ENCODE measurements at regions not wholly inside any gene's neighbourhood (a gene's known extent, or its start where the extent isn't known, plus 50 kb on each side); places are given as distances from the start of the nearest gene placed in this dataset.

DNA sequence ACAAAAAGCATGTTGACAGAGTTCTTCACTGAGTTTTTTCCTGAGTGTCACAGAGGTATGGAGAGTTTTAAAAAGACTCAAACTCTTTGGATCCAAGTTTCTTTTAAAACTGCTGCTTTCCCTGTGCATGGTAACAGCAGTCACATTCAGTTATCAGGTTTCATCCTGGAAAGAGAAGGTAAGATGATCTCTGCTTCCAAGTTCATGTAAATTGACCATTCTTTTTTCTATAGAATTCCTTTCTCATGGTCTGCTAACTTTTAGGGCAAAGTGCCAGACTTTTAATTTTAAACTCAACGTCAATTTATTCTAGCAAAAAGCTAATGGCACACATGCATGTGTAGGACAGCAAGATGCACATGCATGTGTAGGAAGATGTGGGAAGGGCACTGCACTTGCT, 52.5 kb upstream of the PRLR start:
- DNase-seq = no peak
- in situ Hi-C loops (cut with HindIII; ENCODE audit: low pct_ligation_motif_present, low sequenced_read_pairs) = no loop called here
- TF ChIP-seq, protein P1, sequence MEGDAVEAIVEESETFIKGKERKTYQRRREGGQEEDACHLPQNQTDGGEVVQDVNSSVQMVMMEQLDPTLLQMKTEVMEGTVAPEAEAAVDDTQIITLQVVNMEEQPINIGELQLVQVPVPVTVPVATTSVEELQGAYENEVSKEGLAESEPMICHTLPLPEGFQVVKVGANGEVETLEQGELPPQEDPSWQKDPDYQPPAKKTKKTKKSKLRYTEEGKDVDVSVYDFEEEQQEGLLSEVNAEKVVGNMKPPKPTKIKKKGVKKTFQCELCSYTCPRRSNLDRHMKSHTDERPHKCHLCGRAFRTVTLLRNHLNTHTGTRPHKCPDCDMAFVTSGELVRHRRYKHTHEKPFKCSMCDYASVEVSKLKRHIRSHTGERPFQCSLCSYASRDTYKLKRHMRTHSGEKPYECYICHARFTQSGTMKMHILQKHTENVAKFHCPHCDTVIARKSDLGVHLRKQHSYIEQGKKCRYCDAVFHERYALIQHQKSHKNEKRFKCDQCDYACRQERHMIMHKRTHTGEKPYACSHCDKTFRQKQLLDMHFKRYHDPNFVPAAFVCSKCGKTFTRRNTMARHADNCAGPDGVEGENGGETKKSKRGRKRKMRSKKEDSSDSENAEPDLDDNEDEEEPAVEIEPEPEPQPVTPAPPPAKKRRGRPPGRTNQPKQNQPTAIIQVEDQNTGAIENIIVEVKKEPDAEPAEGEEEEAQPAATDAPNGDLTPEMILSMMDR (IDR thresholded peaks at IDR 0.05; ENCODE audit: low read depth, low read length, missing control alignments) = no peak

DNA sequence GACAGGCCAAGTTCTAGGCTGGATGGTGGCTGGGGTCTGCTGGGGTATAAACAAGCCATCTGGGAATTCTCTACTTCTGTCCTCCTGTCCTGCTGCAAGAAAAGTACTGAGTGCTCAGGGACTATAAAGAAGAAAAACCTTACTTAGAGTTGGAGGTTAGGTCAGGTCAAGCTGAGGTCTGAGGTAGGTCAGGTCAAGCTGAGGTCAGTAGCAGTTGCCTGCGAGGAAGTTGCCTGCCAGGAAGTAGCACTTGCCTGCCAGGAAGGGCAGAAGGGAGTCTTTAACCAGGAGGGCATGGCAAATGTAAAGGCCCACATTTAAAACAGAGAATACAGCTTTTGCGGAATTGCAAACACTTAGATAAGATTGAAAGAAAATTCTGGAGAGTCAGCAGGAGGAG, 51.3 kb upstream of the PRLR start:
- Histone ChIP-seq H3K4me3 (ENCODE audit: low read depth, low read length) (no peak overlapping the region), H3K27ac (no peak overlapping the region), H3K27me3 (replicated peaks) (no peaks in the 10 kb centered on the region), H3K36me3 (replicated peaks) (no peaks in the 10 kb centered on the region)
- no peak for DNase-seq
- TF ChIP-seq, protein P1 (IDR thresholded peaks at IDR 0.05; ENCODE audit: low read depth, low read length, missing control alignments) = no peak
- in situ Hi-C loops (cut with HindIII; ENCODE audit: low pct_ligation_motif_present, low sequenced_read_pairs) = no loop called here

More for the DNA sequence above, 52.5 kb upstream of the PRLR start:
- no peak overlapping the region for H3K27ac ChIP-seq
- H3K36me3 ChIP-seq (replicated peaks) = no peaks in the 10 kb centered on the region
- no peak overlapping the region for H3K4me3 ChIP-seq (ENCODE audit: low read depth, low read length)
- no peaks in the 10 kb centered on the region for H3K27me3 ChIP-seq (replicated peaks)
